ENCODE measurements at regions not wholly inside any gene's neighbourhood (a gene's known extent, or its start where the extent isn't known, plus 50 kb on each side); places are given as distances from the start of the nearest gene placed in this dataset.
"Not testable (repeated sequence)": the region's sequence is repeated elsewhere in the genome, so short reads cannot be mapped to it uniquely, and the experiment has no call there.

DNA sequence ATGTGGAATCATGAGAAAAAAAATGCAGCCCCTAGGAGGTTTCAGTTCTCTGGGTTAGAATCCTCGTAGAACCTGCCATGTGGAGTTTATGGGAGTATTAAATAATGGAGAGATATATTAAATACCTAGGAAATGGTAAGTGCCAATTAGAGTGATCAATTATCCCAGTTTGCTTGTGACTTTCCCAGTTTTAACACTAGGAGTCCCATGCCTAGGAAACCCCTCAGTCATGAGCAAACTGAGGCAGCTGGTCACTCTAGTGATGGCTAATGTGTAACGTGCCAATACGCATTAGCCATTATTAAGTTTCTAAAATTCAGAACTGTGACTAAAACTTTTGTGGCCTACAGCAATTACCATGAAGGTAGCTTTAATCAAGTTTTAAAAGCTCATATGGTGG is 720.6 kb downstream of the TAF11L14 start:
- no peak for DNase-seq (ENCODE audit: low read depth)

- no peak for DNase-seq (ENCODE audit: low read depth)
Observed at GRCh38 chr5:18357486-18357885, 723.2 kb downstream of the TAF11L14 start.

DNA sequence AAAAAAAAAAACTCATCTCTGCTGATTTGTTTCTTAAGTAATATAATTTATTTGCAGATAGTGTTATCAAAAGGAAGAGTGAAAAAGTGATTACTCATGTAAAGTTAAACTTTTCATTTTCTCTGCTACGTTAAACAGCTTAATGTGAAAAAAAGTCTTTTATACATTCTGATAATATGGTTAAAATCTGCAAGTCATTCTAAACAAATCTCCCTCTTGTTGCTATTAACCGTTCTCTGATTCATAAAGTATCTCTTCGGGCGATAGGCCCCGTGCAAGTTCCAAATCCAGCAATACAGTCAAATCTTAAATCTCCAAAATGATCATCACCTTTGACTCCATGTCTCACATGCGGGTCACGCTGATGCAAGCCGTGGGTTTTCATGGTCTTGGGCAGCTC is 732.0 kb downstream of the TAF11L14 start:
- no peak for DNase-seq (ENCODE audit: low read depth)

DNA sequence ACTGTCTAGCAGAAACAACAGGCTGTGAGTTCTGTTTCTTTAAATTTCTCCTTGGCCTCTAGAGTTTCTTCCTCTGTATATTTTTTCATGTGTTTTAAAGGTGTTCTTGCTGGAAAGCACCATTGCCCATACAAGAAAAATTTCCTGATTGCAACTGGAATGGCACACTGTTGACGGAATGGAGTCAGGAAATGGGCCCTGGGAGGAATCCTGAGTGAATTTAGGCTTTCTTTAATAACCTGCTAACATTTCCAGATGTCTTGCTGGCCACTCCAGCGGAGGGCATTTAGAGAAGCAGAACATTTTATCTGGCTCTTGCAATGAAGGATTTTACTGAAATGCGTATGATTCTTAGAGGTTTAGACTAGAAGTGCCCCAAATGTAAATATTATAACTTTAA is 736.3 kb downstream of the TAF11L14 start:
- no peak for DNase-seq (ENCODE audit: low read depth)

GRCh38 chr5:18375641-18376040 is 741.4 kb downstream of the TAF11L14 start:
- DNase-seq (ENCODE audit: low read depth), result no peak

DNA sequence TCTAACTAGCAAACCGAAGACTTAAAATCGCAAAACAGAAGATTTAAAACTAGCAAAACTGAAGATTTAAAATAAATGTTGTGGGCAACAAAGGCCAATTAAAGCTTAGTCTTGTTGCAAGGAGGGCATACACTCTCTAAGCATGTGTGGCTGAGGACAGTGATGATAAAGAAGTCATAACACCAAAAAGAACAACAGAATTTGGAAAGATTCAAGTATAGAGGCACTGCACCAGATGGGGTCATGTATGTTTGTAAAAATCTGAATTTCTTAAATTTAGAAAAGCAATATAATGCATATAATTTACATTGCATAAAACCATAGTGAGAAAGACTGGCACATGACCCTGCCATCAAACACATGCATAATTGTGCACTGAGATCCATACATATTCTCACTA is 743.8 kb downstream of the TAF11L14 start:
- no peak for DNase-seq (ENCODE audit: low read depth)

DNA sequence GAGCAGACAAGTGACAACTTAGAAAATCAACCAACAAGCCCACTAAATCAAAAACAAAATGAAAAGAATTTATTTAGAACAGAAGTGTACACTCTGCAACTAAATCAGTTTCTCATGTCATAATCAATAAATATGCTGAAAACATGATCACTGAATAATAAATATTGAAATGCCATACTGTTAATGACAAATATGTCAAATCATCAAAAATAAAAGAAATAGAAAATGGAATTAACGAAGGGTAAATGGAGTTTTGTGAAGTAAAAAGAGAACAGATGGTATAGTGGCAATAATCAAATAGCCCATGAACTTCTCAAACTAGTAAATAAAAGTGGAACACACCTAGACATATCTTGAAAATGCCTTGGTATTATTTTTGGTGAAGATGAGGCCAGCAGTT is 744.9 kb downstream of the TAF11L14 start:
- DNase-seq (ENCODE audit: low read depth), result no peak

DNA sequence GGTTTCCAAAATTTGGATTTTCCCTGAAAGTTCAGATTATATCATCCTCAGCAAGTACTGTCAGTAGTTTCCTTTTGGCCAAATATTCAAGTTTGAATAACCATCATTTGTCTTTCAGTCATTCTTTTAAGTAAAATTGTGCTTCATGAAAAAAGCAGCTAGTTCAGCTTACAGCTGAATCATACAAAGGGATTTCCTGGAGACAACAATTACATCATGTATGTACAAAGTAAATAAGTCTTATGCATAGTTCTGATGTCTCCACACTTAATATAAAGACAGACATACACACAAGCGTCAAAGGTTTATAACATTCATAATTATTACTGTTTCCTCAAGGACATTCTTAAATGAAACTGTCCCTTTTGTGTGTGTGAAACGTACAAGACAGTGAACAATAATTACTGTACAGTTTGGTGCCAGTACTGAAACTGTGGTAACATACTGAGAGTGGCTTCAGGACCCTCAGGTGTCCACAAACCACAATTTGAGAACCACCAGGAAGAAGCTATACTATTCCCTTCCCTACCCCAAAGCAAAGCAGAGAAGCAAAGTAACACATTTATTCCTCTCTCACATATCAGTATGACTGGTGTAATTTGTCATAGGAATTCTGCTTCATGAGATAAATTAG is 746.6 kb downstream of the TAF11L14 start:
- DNase-seq (ENCODE audit: low read depth), result no peak

- peak; percentile 46 for DNase-seq (ENCODE audit: low read depth)
Observed at GRCh38 chr5:18393565-18394442, 759.5 kb downstream of the TAF11L14 start.

DNA sequence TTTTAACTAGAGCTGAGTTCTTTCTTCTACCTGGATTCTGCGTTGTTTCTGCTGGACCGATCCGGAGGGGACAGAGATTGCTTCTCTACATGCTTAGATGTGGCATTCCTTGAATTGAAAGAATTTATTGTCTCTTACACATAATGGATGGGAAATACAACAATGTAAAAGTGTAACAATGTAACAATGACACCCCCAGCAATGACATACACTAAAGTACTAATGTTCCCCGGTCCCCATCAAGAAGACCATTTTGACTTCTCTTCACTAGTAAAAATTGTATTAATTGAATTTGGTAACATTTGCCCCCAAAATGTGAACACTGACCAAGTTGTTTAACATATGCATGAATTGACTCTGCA is 760.2 kb downstream of the TAF11L14 start:
- no peak for DNase-seq (ENCODE audit: low read depth)

- no peak for DNase-seq (ENCODE audit: low read depth)
Observed at GRCh38 chr5:18395126-18396110, 761.2 kb downstream of the TAF11L14 start.

- DNase-seq (ENCODE audit: low read depth), result no peak
Observed at GRCh38 chr5:18397371-18397770, 763.1 kb downstream of the TAF11L14 start.

DNA sequence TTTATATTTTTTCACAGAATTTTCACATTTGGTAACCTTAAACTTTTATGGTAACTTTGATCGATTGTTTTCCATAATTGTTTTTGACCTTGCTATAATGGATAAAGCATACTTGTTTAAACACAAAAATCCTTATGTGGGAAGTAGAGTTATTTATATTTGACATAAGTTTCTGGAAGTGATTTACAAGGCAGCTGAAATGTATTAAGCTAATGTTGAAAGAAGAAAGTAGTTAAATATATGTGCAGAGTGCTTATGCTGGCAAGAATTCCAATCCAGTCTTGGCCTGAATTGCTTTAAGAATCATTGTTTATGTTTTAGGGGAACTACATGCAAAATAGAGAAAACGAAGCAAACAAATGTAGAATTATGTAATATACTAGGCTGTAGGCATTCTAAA is 763.6 kb downstream of the TAF11L14 start:
- DNase-seq (ENCODE audit: low read depth), result no peak

DNA sequence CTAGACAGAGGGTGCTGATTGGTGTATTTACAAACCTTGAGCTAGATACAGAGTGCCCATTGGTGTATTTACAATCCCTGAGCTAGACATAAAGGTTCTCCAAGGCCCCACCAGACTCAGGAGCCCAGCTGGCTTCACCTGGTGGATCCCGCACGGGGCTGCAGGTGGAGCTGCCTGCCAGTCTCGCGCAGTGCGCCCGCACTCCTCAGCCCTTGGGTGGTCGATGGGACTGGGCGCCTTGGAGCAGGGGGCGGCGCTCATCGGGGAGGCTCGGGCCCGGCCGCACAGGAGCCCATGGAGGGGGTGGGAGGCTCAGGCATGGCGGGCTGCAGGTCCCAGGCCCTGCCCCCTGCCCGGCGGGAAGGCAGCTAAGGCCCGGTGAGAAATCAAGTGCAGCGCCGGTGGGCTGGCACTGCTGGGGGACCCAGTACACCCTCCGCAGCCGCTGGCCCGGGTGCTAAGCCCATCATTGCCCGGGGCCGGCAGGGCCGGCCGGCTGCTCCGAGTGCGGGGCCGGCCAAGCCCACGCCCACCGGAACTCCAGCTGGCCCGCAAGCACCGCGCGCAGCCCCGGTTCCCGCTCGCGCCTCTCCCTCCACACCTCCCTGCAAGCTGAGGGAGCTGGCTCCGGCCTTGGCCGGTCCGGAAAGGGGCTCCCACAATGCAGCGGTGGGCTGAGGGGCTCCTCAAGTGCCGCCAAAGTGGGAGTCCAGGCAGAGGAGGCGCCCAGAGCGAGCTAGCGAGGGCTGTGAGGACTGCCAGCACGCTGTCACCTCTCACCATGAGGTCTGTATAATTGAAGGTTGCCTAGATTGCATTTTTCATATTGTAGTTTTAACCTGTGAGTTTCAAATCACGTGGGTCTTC is 765.4 kb downstream of the TAF11L14 start:
- DNase-seq (ENCODE audit: low read depth), result not testable (repeated sequence)

- no peak for DNase-seq (ENCODE audit: low read depth)
Observed at GRCh38 chr5:18403141-18403540, 768.9 kb downstream of the TAF11L14 start.

GRCh38 chr5:18403941-18404438 is 769.7 kb downstream of the TAF11L14 start:
- DNase-seq (ENCODE audit: low read depth), result no peak

- DNase-seq (ENCODE audit: low read depth), result no peak
Observed at GRCh38 chr5:18420711-18421110, 786.5 kb downstream of the TAF11L14 start.

DNA sequence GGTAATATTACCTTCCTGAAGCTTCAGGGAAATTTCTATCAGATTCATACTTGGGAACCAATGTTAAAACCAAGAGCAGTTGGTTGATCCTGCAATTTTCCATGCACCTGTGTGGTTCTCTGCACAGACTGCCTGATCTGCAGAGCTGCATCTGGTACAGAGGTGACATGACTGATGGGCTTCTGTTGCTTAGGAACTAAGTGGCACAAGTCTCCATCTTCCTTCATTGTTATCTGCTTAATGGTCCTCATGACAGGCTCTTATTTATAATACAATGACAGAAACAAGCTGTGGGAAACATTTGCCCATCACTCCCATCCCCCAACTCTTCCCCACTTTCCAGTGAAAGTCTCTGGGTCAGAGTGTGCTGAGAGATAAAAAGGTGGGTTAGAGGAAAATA is 799.1 kb downstream of the TAF11L14 start:
- no peak for DNase-seq (ENCODE audit: low read depth)

- DNase-seq (ENCODE audit: low read depth), result no peak
Observed at GRCh38 chr5:18438126-18438525, 803.9 kb downstream of the TAF11L14 start.

- DNase-seq (ENCODE audit: low read depth), result no peak
Observed at GRCh38 chr5:18455521-18455920, 821.3 kb downstream of the TAF11L14 start.

DNA sequence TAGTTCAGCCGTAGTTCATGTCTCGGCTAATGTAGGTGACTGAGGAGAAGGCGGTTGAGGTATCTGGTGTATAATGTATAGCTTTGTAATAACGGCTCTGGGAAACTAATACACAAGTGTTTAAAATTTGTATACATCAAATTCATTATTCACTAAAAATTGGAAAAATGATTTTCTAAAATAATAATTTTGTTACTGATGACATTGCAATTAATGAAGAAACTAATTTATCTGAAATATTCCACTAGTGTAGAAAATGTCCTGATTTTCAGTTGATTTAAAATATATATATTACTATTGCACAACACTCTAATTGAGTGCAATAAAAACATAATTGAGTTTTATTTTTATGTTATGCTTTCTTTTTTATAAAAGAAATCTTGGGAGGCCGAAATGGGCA is 823.0 kb downstream of the TAF11L14 start:
- no peak for DNase-seq (ENCODE audit: low read depth)

Measured in iris pigment epithelial cell (primary cell).